D721Med (cell line): ENCODE measurements at regions not wholly inside any gene's neighbourhood (a gene's known extent, or its start where the extent isn't known, plus 50 kb on each side); places are given as distances from the start of the nearest gene placed in this dataset.

Experiments used
- DNase-seq: peaks from one replicate; pipeline ENCODE4 v3.0.0; 2011; ENCODE audit warnings: low spot score; ENCODE audit not compliant: insufficient read length
- FAIRE-seq: peaks from 2 replicates; lab custom pipeline; 2011; peaks lifted over from hg19 to GRCh38; lab: Jason Lieb, UNC
- TF ChIP-seq, protein P1 (sequence below): IDR thresholded peaks from 2 replicates; pipeline ENCODE4 v1.5.1; 2012; ENCODE audit warnings: mild to moderate bottlenecking, control low read depth; ENCODE audit not compliant: insufficient read depth; ENCODE audit errors: missing control alignments

DNA sequence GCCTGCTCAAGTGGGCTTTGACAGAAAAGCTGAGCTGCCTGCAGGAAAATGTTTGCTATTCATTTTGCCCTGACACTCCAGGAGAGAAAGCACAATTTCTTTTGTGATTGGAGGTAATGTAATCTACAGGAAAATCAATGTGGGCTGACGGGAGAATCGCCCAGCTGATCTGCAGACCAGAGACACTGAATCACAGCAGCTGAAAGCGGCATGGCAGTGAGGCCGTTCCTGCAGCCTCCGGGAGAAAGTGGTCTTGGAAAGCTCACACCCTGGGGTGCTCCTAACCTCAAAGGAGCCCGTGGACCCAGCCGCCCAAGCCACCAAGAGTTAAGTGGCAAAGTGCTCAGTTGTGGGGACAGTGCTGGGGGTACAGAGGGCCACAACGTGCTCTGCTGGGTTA lies 593.6 kb downstream of the BNC2 start:
- FAIRE-seq (no peak), DNase-seq (no peak)
- TF ChIP-seq, protein P1, sequence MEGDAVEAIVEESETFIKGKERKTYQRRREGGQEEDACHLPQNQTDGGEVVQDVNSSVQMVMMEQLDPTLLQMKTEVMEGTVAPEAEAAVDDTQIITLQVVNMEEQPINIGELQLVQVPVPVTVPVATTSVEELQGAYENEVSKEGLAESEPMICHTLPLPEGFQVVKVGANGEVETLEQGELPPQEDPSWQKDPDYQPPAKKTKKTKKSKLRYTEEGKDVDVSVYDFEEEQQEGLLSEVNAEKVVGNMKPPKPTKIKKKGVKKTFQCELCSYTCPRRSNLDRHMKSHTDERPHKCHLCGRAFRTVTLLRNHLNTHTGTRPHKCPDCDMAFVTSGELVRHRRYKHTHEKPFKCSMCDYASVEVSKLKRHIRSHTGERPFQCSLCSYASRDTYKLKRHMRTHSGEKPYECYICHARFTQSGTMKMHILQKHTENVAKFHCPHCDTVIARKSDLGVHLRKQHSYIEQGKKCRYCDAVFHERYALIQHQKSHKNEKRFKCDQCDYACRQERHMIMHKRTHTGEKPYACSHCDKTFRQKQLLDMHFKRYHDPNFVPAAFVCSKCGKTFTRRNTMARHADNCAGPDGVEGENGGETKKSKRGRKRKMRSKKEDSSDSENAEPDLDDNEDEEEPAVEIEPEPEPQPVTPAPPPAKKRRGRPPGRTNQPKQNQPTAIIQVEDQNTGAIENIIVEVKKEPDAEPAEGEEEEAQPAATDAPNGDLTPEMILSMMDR, result no peak

DNA sequence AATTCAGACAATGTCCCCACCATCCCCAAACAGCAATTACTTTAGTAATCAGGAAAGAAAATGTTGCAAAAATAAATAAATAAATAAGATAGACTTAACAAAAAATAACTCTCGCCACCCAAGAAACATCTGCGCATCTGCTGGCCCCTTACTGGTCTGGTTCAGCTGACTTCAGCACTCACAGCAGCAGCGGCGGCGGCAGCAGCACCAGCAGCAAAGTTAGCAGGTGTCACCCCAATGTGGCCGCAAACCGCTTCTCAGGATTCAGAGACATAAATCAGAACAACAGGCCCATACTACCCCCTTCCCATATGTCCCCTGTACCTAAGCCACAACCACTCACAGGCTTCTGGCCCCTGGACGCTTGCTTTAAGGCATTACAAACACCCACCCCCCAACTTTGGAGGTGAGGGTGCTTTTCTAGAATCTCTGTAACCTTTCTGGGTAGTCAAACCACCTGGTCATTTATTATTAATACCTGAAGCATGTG lies 593.0 kb downstream of the BNC2 start:
- TF ChIP-seq, protein P1, result no peak
- DNase-seq (no peak), FAIRE-seq (no peak)

DNA sequence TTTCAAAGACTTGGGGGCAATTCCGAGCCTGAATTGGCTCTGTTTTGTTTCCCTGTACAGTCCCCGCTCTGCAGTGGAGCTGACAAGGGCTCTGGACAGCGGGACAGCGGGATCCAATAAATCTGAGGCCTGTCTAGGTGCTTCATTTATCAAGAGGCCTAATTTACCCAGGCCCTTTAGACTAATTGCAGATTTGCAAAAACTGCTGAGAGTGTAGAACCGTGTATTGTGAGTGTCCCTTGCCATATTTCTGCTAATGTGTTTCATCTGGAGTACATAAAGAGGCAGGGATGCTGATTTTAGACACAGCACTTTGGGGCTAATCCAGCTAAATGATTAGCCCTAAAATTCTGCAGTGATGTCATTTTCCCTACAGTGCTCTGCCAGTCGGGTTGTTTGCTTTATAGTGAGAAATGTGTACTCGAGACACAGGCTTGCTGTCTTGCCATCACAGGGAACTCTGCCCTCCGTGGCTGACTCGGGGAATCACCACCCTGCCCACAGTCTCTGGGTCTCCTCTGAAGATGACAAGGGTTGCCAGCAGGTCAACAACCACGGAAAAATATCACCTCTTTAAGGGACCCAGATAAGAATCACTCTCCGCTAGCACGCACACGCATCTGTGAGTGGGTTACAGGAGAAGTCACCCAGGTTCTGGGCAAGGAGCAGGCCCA lies 592.0 kb downstream of the BNC2 start:
- TF ChIP-seq, protein P1, result no peak
- DNase-seq, result no peak
- no peak for FAIRE-seq

DNA sequence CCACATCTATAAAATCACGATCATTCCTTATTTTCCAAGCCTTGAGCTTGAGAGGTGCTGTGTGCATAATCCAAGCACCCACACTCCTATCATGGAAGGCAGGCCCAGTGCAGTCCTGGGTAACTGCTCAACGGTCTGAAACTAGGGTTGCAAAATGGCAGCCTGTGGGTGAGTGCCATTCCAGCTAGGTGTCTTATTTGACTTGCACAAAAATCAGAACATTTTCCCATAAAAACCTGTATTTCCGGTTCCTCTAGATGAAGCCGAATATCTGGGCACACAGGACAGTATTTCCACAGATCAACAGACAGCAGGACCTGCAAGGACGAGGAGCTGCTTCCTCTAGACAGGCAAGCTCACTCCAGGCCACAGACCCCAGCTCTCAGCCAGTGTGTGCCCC lies 588.8 kb downstream of the BNC2 start:
- TF ChIP-seq, protein P1, result no peak
- DNase-seq, result no peak
- no peak for FAIRE-seq

DNA sequence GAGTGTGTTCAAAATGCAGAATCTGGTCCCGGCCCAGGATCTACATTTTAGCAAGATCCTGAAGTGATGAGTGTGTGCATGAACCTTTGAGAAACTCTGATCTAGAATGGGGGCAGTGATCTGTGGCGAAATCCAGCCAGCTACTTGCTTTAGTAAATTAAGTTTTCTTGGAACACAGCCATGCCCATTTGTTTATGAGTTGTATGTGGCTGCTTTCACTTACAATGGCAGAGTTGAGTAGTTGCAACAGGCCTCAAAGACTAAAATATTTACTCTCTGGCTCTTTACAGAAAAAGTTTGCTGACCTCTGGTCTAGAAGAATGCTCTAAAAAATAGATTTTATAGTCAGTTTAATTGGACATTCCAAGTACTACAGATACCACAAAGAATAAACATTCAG lies 588.3 kb downstream of the BNC2 start:
- TF ChIP-seq, protein P1, result no peak
- no peak for DNase-seq
- FAIRE-seq, result no peak

DNA sequence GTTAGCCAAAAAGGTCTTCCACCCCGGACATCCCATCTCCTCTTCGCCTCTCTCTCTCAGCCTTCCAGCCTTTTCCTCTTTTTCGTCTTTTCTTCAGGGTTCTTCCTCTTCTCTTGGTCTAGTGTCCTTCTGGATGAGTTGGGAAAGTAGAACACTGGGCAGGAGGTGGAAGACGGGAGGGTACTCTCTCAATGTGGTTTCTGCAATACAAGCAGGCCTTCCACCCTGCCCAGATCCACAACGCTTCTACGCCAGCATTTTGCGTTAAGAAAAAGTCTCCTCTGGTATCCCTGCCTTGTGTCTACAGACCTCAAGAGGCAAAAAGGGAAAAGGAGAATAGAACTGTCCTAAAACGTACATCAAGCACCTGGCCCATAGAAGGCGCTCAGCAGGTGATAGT lies 587.8 kb downstream of the BNC2 start:
- FAIRE-seq, result no peak
- TF ChIP-seq, protein P1, result no peak
- no peak for DNase-seq

DNA sequence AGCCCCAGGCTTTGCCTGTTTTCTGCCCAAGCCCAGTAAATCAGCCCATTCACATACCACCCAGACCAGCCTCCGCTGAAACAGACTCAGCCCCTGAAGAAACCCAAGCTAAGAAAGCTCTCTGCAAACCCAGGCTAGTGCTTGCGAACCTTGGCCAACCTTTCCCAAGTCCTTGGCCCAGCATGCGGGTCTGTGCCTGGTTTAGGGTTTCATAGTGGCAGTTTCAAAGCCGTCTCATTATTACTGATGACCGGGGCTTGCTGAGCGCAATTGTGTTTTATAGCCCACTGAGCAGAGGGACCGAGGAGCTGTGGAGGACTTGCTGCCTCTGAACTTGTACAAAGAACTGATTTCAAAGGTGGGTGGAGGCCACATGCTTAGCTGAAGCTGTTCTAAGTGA lies 584.3 kb downstream of the BNC2 start:
- TF ChIP-seq, protein P1, result no peak
- no peak for FAIRE-seq
- DNase-seq, result no peak
